ENCODE measurements at regions not wholly inside any gene's neighbourhood (a gene's known extent, or its start where the extent isn't known, plus 50 kb on each side); places are given as distances from the start of the nearest gene placed in this dataset.
A peak's percentile ranks its signal among the peaks of the same experiment; 100 is the strongest.

GRCh38 chr10:101291331-101292193 is 62.3 kb upstream of the LBX1 start:
- Histone ChIP-seq H3K27me3 (ENCODE audit: control insufficient read depth in 1 of 2, insufficient read depth in 2 of 2, low read length in 2 of 2) (peaks cover 5 to 75% of the 10 kb centered on the region in 2 experiments), H3K4me2 (ENCODE audit: low read depth, low read length) (peak overlapping the region; percentile 84), H3K4me3 (replicated peaks in 1 of 3; ENCODE audit: insufficient read depth in 1 of 3, low read depth in 2 of 3, low read length in 3 of 3) (peak overlapping the region; percentile 51 to 73 (median 57)), H3K4me1 (ENCODE audit: insufficient read depth, low read length) (peaks cover 24% of the 10 kb centered on the region), H2AFZ (ENCODE audit: low read length) (no peak overlapping the region), H3K36me3 (replicated peaks in 1 of 2; ENCODE audit: control insufficient read depth in 1 of 2, insufficient read depth in 2 of 2, low read length in 2 of 2) (no peaks in the 10 kb centered on the region), H3K79me2 (ENCODE audit: insufficient read depth, low read length) (no peaks in the 10 kb centered on the region), H3K27ac (ENCODE audit: extremely low read length, insufficient read depth, low read length) (no peak overlapping the region), H3K9me3 (ENCODE audit: low read length) (no peaks in the 10 kb centered on the region), H4K20me1 (ENCODE audit: insufficient read depth, low read length) (no peaks in the 10 kb centered on the region), H3K9ac (ENCODE audit: insufficient read depth, low read depth, low read length) (no peak overlapping the region)
- CTCF ChIA-PET (ENCODE audit: low intra/inter-chr PET ratio, low total read pairs) = interaction anchor here (3.0 kb wide), 1 partner anchor 77 kb away, joined by 23 read pairs; no protein-coding TSS in a partner anchor
- peak; percentile 30 for DNase-seq (ENCODE audit: low spot score)
- peak; percentile 87 for ATAC-seq
- in situ Hi-C loops (cut with HindIII; ENCODE audit: extremely low pct_ligation_motif_present, low pct_unique_long_range_greater_than_20kb) = loop anchor here (5.0 kb wide), 2 partner anchors 79 to 281 kb away; no protein-coding TSS in a partner anchor
- 10% methylated on average over 27 of the region's 69 CpGs for WGBS (ENCODE audit: low lambda C conversion rate)
- intact Hi-C loops (cut with micrococcal nuclease; ENCODE audit: unreplicated experiment) = loop anchor here (5.0 kb wide), 1 partner anchor 281 kb away; no protein-coding TSS in a partner anchor
- POLR2A ChIA-PET = no interaction called here
- FAIRE-seq = no peak
- no TSS peak for BruUV-seq (replicated peaks)
- 0 out of 2 replicates have a peak, but pooled peaks have one; percentile 12 for TF ChIP-seq PHF8 (CRISPR knock-in tag; IDR thresholded peaks at IDR 0.05)
- no peak for TF ChIP-seq SRSF4 (IDR thresholded peaks at IDR 0.05; ENCODE audit: low read depth, low read length, poor library complexity, severe bottlenecking)
- TF ChIP-seq ZNF512 (CRISPR knock-in tag; IDR thresholded peaks at IDR 0.05) = no peak
- peak; percentile 37; the same call in 1 of the 2 replicates for TF ChIP-seq ZNF768 (CRISPR knock-in tag; IDR thresholded peaks at IDR 0.05)
- no peak for TF ChIP-seq NCOR1 (IDR thresholded peaks at IDR 0.05; ENCODE audit: borderline replicate concordance, low read length)
- TF ChIP-seq ZFP36L1 (CRISPR knock-in tag; IDR thresholded peaks at IDR 0.05) = no peak
- no peak for TF ChIP-seq ZNF781 (CRISPR knock-in tag; IDR thresholded peaks at IDR 0.05; ENCODE audit: borderline replicate concordance, not compliant biosample characterization)
- no peak for TF ChIP-seq ZNF546 (CRISPR knock-in tag; conservative IDR thresholded peaks at IDR 0.05)
- no peak for TF ChIP-seq TP53 (CRISPR knock-in tag; conservative IDR thresholded peaks at IDR 0.05)
- no peak for TF ChIP-seq ZNF879 (CRISPR knock-in tag; IDR thresholded peaks at IDR 0.05)
- no peak for TF ChIP-seq THYN1 (CRISPR knock-in tag; IDR thresholded peaks at IDR 0.05; ENCODE audit: borderline replicate concordance, low read depth)
- TF ChIP-seq, protein P1, sequence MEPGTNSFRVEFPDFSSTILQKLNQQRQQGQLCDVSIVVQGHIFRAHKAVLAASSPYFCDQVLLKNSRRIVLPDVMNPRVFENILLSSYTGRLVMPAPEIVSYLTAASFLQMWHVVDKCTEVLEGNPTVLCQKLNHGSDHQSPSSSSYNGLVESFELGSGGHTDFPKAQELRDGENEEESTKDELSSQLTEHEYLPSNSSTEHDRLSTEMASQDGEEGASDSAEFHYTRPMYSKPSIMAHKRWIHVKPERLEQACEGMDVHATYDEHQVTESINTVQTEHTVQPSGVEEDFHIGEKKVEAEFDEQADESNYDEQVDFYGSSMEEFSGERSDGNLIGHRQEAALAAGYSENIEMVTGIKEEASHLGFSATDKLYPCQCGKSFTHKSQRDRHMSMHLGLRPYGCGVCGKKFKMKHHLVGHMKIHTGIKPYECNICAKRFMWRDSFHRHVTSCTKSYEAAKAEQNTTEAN (CRISPR knock-in tag; conservative IDR thresholded peaks at IDR 0.05) = no peak
- TF ChIP-seq CBX2 (IDR thresholded peaks at IDR 0.05; ENCODE audit: low read depth, low read length) = no peak
- no peak for TF ChIP-seq CBX2 (CRISPR knock-in tag; IDR thresholded peaks at IDR 0.05; ENCODE audit: low read depth)
- TF ChIP-seq ZFP37 (CRISPR knock-in tag; IDR thresholded peaks at IDR 0.05; ENCODE audit: borderline replicate concordance) = no peak
- TF ChIP-seq, protein P2, sequence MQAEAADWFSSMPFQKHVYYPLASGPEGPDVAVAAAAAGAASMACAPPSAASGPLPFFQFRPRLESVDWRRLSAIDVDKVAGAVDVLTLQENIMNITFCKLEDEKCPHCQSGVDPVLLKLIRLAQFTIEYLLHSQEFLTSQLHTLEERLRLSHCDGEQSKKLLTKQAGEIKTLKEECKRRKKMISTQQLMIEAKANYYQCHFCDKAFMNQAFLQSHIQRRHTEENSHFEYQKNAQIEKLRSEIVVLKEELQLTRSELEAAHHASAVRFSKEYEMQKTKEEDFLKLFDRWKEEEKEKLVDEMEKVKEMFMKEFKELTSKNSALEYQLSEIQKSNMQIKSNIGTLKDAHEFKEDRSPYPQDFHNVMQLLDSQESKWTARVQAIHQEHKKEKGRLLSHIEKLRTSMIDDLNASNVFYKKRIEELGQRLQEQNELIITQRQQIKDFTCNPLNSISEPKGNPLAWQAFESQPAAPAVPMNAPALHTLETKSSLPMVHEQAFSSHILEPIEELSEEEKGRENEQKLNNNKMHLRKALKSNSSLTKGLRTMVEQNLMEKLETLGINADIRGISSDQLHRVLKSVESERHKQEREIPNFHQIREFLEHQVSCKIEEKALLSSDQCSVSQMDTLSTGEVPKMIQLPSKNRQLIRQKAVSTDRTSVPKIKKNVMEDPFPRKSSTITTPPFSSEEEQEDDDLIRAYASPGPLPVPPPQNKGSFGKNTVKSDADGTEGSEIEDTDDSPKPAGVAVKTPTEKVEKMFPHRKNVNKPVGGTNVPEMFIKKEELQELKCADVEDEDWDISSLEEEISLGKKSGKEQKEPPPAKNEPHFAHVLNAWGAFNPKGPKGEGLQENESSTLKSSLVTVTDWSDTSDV (CRISPR knock-in tag; IDR thresholded peaks at IDR 0.05) = 0 out of 2 replicates have a peak, but pooled peaks have one; percentile 42
- TF ChIP-seq U2AF1 (optimal IDR thresholded peaks at IDR 0.05; ENCODE audit: low read depth, low read length) = no peak
- TF ChIP-seq FOXA3 (CRISPR knock-in tag; IDR thresholded peaks at IDR 0.05) = no peak

Measured in HepG2 (cell line).